GM18499 (cell line): ENCODE measurements at regions not wholly inside any gene's neighbourhood (a gene's known extent, or its start where the extent isn't known, plus 50 kb on each side); places are given as distances from the start of the nearest gene placed in this dataset.

ENCODE experiments used
- ATAC-seq: cut with Tn5 transposase; IDR thresholded peaks from one replicate; pipeline ENCODE4 v1.9.1; 2021; ENCODE audit warnings: moderate number of reproducible peaks; ENCODE audit not compliant: insufficient read depth, unreplicated experiment

- no peak for ATAC-seq
Measured at GRCh38 chr18:22467760-22468553, 50.2 kb upstream of the CTAGE1 start.

GRCh38 chr18:22468554-22468891 lies 50.8 kb upstream of the CTAGE1 start:
- ATAC-seq = no peak

GRCh38 chr18:22469061-22469734 lies 51.5 kb upstream of the CTAGE1 start:
- ATAC-seq = no peak

- ATAC-seq = no peak
Measured at GRCh38 chr18:22469926-22470247, 52.2 kb upstream of the CTAGE1 start.

GRCh38 chr18:22470248-22471235 lies 52.8 kb upstream of the CTAGE1 start:
- no peak for ATAC-seq

GRCh38 chr18:22471546-22472131 lies 53.9 kb upstream of the CTAGE1 start:
- ATAC-seq = no peak

- no peak for ATAC-seq
Measured at GRCh38 chr18:22473366-22473765, 55.7 kb upstream of the CTAGE1 start.

- ATAC-seq = no peak
Measured at GRCh38 chr18:22475426-22476100, 57.8 kb upstream of the CTAGE1 start.

- ATAC-seq = no peak
Measured at GRCh38 chr18:22477222-22477621, 59.5 kb upstream of the CTAGE1 start.

- ATAC-seq = no peak
Measured at GRCh38 chr18:22482948-22483347, 65.2 kb upstream of the CTAGE1 start.

GRCh38 chr18:22483407-22483806 lies 65.7 kb upstream of the CTAGE1 start:
- no peak for ATAC-seq

- ATAC-seq = no peak
Measured at GRCh38 chr18:22484471-22484870, 66.8 kb upstream of the CTAGE1 start.

- no peak for ATAC-seq
Measured at GRCh38 chr18:22485808-22486244, 68.1 kb upstream of the CTAGE1 start.

- ATAC-seq = no peak
Measured at GRCh38 chr18:22486667-22487066, 69.0 kb upstream of the CTAGE1 start.

GRCh38 chr18:22488554-22488953 lies 70.8 kb upstream of the CTAGE1 start:
- ATAC-seq = no peak

GRCh38 chr18:22489704-22490103 lies 72.0 kb upstream of the CTAGE1 start:
- no peak for ATAC-seq

- ATAC-seq = no peak
Measured at GRCh38 chr18:22490429-22490846, 72.7 kb upstream of the CTAGE1 start.

GRCh38 chr18:22493255-22493654 lies 75.5 kb upstream of the CTAGE1 start:
- no peak for ATAC-seq

- ATAC-seq = no peak
Measured at GRCh38 chr18:22493940-22494339, 76.2 kb upstream of the CTAGE1 start.

GRCh38 chr18:22494771-22495170 lies 77.1 kb upstream of the CTAGE1 start:
- ATAC-seq = no peak
